Endothelial cell of umbilical vein (primary cell): ENCODE measurements at regions not wholly inside any gene's neighbourhood (a gene's known extent, or its start where the extent isn't known, plus 50 kb on each side); places are given as distances from the start of the nearest gene placed in this dataset.

Source experiments
- BruUV-seq: library from RNA; stranded (reverse); fragments of 400-500 nt; replicated peaks from 2 replicates; lab custom pipeline; 2021; lab: Mats Ljungman, UMichigan
- CTCF ChIA-PET: fragments of 300-600, 350-600 bp; sonication (Branson Sonifier 250); formaldehyde crosslinking; loops from one replicate; lab custom pipeline; 2021; ENCODE audit warnings: antibody characterized with exemption, inconsistent platforms; lab: Charles Lee
- POLR2A ChIA-PET: fragments of 300-600, 350-600 bp; sonication (Branson Sonifier 250); formaldehyde crosslinking; loops from one replicate; lab custom pipeline; 2021; ENCODE audit warnings: antibody characterized with exemption, inconsistent platforms; lab: Charles Lee
- DNase-seq: peaks from one replicate; pipeline ENCODE4 v3.0.0-alpha.2; 2011; ENCODE audit warnings: low read depth, low spot score
- FAIRE-seq: peaks from 2 replicates; lab custom pipeline; 2011; peaks lifted over from hg19 to GRCh38; lab: Jason Lieb, UNC
- H2AFZ ChIP-seq: 2 replicates; pipeline ENCODE4 v1.6.0; 2012; ENCODE audit warnings: low read depth, low read length, control low read depth, inconsistent platforms
- H3K27ac ChIP-seq: 2 replicates; pipeline ENCODE4 v1.5.1; 2011; ENCODE audit warnings: low read depth, mild to moderate bottlenecking, control low read depth, low read length, moderate library complexity; ENCODE audit not compliant: insufficient read depth
- H3K27me3 ChIP-seq, 2 experiments: 2 replicates each; pipeline versions ENCODE4 v1.6.0 to v1.6.1; 2011; ENCODE audit warnings: low read length in 2 of 2, mixed read lengths in 1 of 2; ENCODE audit not compliant: control insufficient read depth in 2 of 2, insufficient read depth in 2 of 2
- H3K36me3 ChIP-seq, 2 experiments: 2 replicates in 1 of 2; 3 replicates in 1 of 2; pipeline ENCODE4 v1.5.1; 2011; ENCODE audit warnings: low read length in 2 of 2, mild to moderate bottlenecking in 1 of 2, moderate library complexity in 1 of 2; ENCODE audit not compliant: control insufficient read depth in 2 of 2, insufficient read depth in 2 of 2; ENCODE audit errors: extremely low read depth in 1 of 2
- H3K4me1 ChIP-seq: 3 replicates; pipeline ENCODE4 v1.5.1; 2011; ENCODE audit warnings: mild to moderate bottlenecking, low read length; ENCODE audit not compliant: control insufficient read depth, insufficient read depth; ENCODE audit errors: extremely low read depth
- H3K4me2 ChIP-seq: 2 replicates; pipeline ENCODE4 v1.6.1; 2011; ENCODE audit warnings: low read length, control low read depth, mixed read lengths; ENCODE audit not compliant: insufficient read depth
- H3K4me3 ChIP-seq, 3 experiments: fragments of 200-600 bp in 1 of 3; sonication (generic), shearing (Covaris generic) in 1 of 3; replicated peaks in 1 of 3; 2 replicates each; pipeline ENCODE4 v1.5.1; 2011 to 2016; ENCODE audit warnings: control low read depth in 3 of 3, low read length in 3 of 3, mild to moderate bottlenecking in 2 of 3, inconsistent platforms in 1 of 3, low read depth in 1 of 3, moderate library complexity in 1 of 3; ENCODE audit not compliant: insufficient read depth in 1 of 3
- H3K79me2 ChIP-seq: 2 replicates; pipeline ENCODE4 v1.6.0; 2012; ENCODE audit warnings: low read length, inconsistent platforms; ENCODE audit not compliant: control insufficient read depth, insufficient read depth
- H3K9ac ChIP-seq: replicated peaks from 2 replicates; pipeline ENCODE3; 2011; ENCODE audit warnings: low read length, control low read depth; ENCODE audit not compliant: insufficient read depth; ENCODE audit errors: extremely low read depth
- H3K9me1 ChIP-seq: replicated peaks from 3 replicates; pipeline ENCODE4 v1.6.0; 2011; ENCODE audit warnings: mild to moderate bottlenecking, low read length; ENCODE audit not compliant: control insufficient read depth, insufficient read depth; ENCODE audit errors: extremely low read depth
- H3K9me3 ChIP-seq: replicated peaks from 2 replicates; pipeline ENCODE4 v1.5.1; 2012; ENCODE audit warnings: low read length, inconsistent platforms; ENCODE audit not compliant: control insufficient read depth, insufficient read depth
- H4K20me1 ChIP-seq: replicated peaks from 2 replicates; pipeline ENCODE3; 2011; ENCODE audit warnings: mild to moderate bottlenecking, low read length; ENCODE audit not compliant: control insufficient read depth, insufficient read depth; ENCODE audit errors: extremely low read depth
- CTCF ChIP-seq, 2 donors: IDR thresholded peaks; 1 replicate in 1 of 2; 2 replicates in 1 of 2; pipeline ENCODE4 v1.5.1; 2011; ENCODE audit warnings: low read length in 2 of 2, mild to moderate bottlenecking in 2 of 2, moderate library complexity in 2 of 2, control low read depth in 1 of 2, inconsistent platforms in 1 of 2, low read depth in 1 of 2; ENCODE audit not compliant: insufficient read depth in 1 of 2; ENCODE audit errors: extremely low read depth in 1 of 2
- EZH2 ChIP-seq: IDR thresholded peaks from 2 replicates; pipeline ENCODE4 v1.6.1; 2012; ENCODE audit warnings: borderline replicate concordance, low read depth, mild to moderate bottlenecking, moderate library complexity, low read length, inconsistent platforms; ENCODE audit not compliant: severe bottlenecking
- FOS ChIP-seq: IDR thresholded peaks from 2 replicates; pipeline ENCODE4 v1.6.1; 2011; ENCODE audit warnings: mild to moderate bottlenecking, low read length, moderate library complexity, borderline replicate concordance; ENCODE audit not compliant: insufficient read depth
- GATA2 ChIP-seq: IDR thresholded peaks from 2 replicates; pipeline ENCODE4 v1.7.0; 2011; ENCODE audit warnings: low read depth, mild to moderate bottlenecking, moderate library complexity, mixed read lengths, low read length; ENCODE audit not compliant: insufficient read length, insufficient read depth
- JUN ChIP-seq: IDR thresholded peaks from 2 replicates; pipeline ENCODE4 v1.6.1; 2011; ENCODE audit warnings: borderline replicate concordance, low read depth; ENCODE audit not compliant: insufficient read length, insufficient read depth
- MAX ChIP-seq: IDR thresholded peaks from 2 replicates; pipeline ENCODE4 v1.6.1; 2011; ENCODE audit not compliant: insufficient read depth, insufficient read length
- MYC ChIP-seq: IDR thresholded peaks from one replicate; pipeline ENCODE4 v1.6.1; 2011; ENCODE audit warnings: mild to moderate bottlenecking, low read depth, low read length
- POLR2A ChIP-seq: IDR thresholded peaks from 2 replicates; pipeline ENCODE4 v1.6.1; 2012; ENCODE audit warnings: low read depth, mild to moderate bottlenecking, control low read depth, low read length
- POLR2AphosphoS5 ChIP-seq: IDR thresholded peaks from 2 replicates; pipeline ENCODE4 v1.6.1; 2012; ENCODE audit warnings: low read depth, mild to moderate bottlenecking, control low read depth, low read length, moderate library complexity; ENCODE audit not compliant: insufficient read depth
- dilution Hi-C: fragments of 300-500 bp; cut with MboI; formaldehyde crosslinking; loops from one replicate; pipeline ENCODE4 v1.15.0; 2019; ENCODE audit warnings: low sequenced_read_pairs; ENCODE audit not compliant: extremely low pct_ligation_motif_present
- intact Hi-C: fragments of 100-400 bp; cut with micrococcal nuclease; formaldehyde crosslinking; loops from one replicate; pipeline ENCODE4 v1.10.0; 2022

GRCh38 chr10:61317706-61318105 is 135.5 kb downstream of the TMEM26 start:
- Histone ChIP-seq H3K4me2 (no peak overlapping the region), H3K4me3 (no peak overlapping the region), H3K79me2 (no peaks in the 10 kb centered on the region), H3K27ac (no peak overlapping the region), H3K27me3 (no peaks in the 10 kb centered on the region), H3K4me1 (no peaks in the 10 kb centered on the region), H3K9me1 (no peaks in the 10 kb centered on the region), H4K20me1 (no peaks in the 10 kb centered on the region), H3K36me3 (no peaks in the 10 kb centered on the region), H2AFZ (no peak overlapping the region), H3K9me3 (no peaks in the 10 kb centered on the region), H3K9ac (no peak overlapping the region)
- intact Hi-C loops, result no loop called here
- no peak for TF ChIP-seq FOS
- TF ChIP-seq EZH2, result no peak
- no peak for TF ChIP-seq MYC
- TF ChIP-seq CTCF (IDR thresholded peaks at IDR 0.05; ENCODE audit: extremely low read depth in 1 of 2, insufficient read depth in 1 of 2, low read depth in 1 of 2, low read length in 2 of 2), result no peak
- no peak for TF ChIP-seq GATA2
- TF ChIP-seq POLR2AphosphoS5, result no peak
- TF ChIP-seq MAX, result no peak
- no peak for TF ChIP-seq JUN
- TF ChIP-seq POLR2A, result no peak
- CTCF ChIA-PET, result interaction anchor here (1.5 kb wide), 1 partner anchor 282 kb away, joined by 3 read pairs; no protein-coding TSS in a partner anchor
- FAIRE-seq, result no peak
- POLR2A ChIA-PET, result no interaction called here
- DNase-seq, result no peak
- dilution Hi-C loops, result no loop called here
- BruUV-seq, result no TSS peak
